ENCODE measurements at regions not wholly inside any gene's neighbourhood (a gene's known extent, or its start where the extent isn't known, plus 50 kb on each side); places are given as distances from the start of the nearest gene placed in this dataset.

DNA sequence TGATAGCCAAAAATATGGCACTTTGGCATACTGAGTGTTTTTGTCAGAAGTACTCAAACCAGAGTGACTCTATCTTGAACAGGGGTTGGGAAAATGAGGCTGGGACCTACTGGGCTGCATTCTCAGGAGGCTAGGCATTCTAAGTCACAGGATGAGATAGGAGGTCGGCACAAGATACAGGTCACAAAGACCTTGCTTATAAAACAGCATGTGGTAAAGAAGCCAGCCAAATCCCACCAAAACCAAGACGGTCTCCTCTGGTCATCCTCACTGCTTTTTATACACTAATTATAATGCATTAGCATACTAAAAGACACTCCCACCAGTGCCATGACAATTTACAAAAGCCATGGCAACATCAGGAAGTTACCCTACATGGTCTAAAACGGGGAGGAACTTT, 985.1 kb downstream of the HACE1 start:
- TF ChIP-seq, protein P1, sequence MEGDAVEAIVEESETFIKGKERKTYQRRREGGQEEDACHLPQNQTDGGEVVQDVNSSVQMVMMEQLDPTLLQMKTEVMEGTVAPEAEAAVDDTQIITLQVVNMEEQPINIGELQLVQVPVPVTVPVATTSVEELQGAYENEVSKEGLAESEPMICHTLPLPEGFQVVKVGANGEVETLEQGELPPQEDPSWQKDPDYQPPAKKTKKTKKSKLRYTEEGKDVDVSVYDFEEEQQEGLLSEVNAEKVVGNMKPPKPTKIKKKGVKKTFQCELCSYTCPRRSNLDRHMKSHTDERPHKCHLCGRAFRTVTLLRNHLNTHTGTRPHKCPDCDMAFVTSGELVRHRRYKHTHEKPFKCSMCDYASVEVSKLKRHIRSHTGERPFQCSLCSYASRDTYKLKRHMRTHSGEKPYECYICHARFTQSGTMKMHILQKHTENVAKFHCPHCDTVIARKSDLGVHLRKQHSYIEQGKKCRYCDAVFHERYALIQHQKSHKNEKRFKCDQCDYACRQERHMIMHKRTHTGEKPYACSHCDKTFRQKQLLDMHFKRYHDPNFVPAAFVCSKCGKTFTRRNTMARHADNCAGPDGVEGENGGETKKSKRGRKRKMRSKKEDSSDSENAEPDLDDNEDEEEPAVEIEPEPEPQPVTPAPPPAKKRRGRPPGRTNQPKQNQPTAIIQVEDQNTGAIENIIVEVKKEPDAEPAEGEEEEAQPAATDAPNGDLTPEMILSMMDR (IDR thresholded peaks at IDR 0.05): no peak
- TF ChIP-seq EP300 (IDR thresholded peaks at IDR 0.05) (no peak), POLR2A (IDR thresholded peaks at IDR 0.05) (no peak)

Data from tibial nerve (tissue), 4 donors.